Hepatocyte (in vitro differentiated cells): ENCODE measurements at regions not wholly inside any gene's neighbourhood (a gene's known extent, or its start where the extent isn't known, plus 50 kb on each side); places are given as distances from the start of the nearest gene placed in this dataset.

Source experiments
- EZH2 ChIP-seq: fragments of 200-600 bp; sonication (generic); IDR thresholded peaks from 2 replicates; pipeline ENCODE4 v1.6.1; 2016; ENCODE audit warnings: antibody characterized with exemption, mild to moderate bottlenecking, borderline replicate concordance
- TF ChIP-seq, protein P1 (sequence below): fragments of 200-600 bp; sonication (generic); IDR thresholded peaks from 2 replicates; pipeline ENCODE4 v1.5.1; 2016; ENCODE audit warnings: antibody characterized with exemption, mild to moderate bottlenecking; ENCODE audit not compliant: poor library complexity

DNA sequence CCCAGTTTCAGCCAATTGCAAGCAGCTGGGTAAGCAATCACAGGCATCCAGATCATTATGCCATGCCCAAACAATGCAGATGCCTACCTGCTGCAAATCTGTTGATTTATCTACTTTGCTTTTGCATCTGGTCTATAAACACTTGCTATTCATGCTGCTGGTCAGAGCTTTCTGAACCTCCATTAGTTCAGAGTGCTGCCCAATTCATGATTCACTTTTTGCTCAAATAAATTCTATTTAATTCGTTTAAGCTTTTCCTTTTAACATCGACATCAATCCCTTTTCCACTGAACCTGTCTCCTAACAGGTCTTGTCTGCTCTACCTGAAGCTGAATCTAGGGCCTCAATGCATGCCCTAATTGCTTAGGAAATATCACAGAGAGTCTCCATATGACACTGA lies 99.4 kb upstream of the C1orf87 start:
- TF ChIP-seq, protein P1, sequence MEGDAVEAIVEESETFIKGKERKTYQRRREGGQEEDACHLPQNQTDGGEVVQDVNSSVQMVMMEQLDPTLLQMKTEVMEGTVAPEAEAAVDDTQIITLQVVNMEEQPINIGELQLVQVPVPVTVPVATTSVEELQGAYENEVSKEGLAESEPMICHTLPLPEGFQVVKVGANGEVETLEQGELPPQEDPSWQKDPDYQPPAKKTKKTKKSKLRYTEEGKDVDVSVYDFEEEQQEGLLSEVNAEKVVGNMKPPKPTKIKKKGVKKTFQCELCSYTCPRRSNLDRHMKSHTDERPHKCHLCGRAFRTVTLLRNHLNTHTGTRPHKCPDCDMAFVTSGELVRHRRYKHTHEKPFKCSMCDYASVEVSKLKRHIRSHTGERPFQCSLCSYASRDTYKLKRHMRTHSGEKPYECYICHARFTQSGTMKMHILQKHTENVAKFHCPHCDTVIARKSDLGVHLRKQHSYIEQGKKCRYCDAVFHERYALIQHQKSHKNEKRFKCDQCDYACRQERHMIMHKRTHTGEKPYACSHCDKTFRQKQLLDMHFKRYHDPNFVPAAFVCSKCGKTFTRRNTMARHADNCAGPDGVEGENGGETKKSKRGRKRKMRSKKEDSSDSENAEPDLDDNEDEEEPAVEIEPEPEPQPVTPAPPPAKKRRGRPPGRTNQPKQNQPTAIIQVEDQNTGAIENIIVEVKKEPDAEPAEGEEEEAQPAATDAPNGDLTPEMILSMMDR = no peak
- TF ChIP-seq EZH2 = no peak
